ENCODE measurements at regions not wholly inside any gene's neighbourhood (a gene's known extent, or its start where the extent isn't known, plus 50 kb on each side); places are given as distances from the start of the nearest gene placed in this dataset.

- no peak for DNase-seq (ENCODE audit: low spot score)
These were observed 338.9 kb downstream of the KLF5 start for GRCh38 chr13:73397496-73398305.

GRCh38 chr13:73394066-73394465 is 335.3 kb downstream of the KLF5 start:
- no peak for DNase-seq (ENCODE audit: low spot score)

GRCh38 chr13:73390100-73390499 is 331.3 kb downstream of the KLF5 start:
- DNase-seq (ENCODE audit: low spot score) = no peak

GRCh38 chr13:73388586-73388985 is 329.8 kb downstream of the KLF5 start:
- DNase-seq (ENCODE audit: low spot score) = no peak

- no peak for DNase-seq (ENCODE audit: low spot score)
These were observed 328.5 kb downstream of the KLF5 start for GRCh38 chr13:73387318-73387717.

GRCh38 chr13:73385848-73386247 is 327.0 kb downstream of the KLF5 start:
- DNase-seq (ENCODE audit: low spot score) = no peak

- DNase-seq (ENCODE audit: low spot score) = no peak
These were observed 314.1 kb downstream of the KLF5 start for GRCh38 chr13:73372666-73373627.

- DNase-seq (ENCODE audit: low spot score) = no peak
These were observed 311.3 kb downstream of the KLF5 start for GRCh38 chr13:73370066-73370465.

GRCh38 chr13:73369095-73369494 is 310.3 kb downstream of the KLF5 start:
- DNase-seq (ENCODE audit: low spot score) = no peak

GRCh38 chr13:73368608-73369007 is 309.8 kb downstream of the KLF5 start:
- DNase-seq (ENCODE audit: low spot score) = no peak

- DNase-seq (ENCODE audit: low spot score) = no peak
These were observed 309.1 kb downstream of the KLF5 start for GRCh38 chr13:73367886-73368285.

GRCh38 chr13:73366241-73366640 is 307.4 kb downstream of the KLF5 start:
- no peak for DNase-seq (ENCODE audit: low spot score)

- no peak for DNase-seq (ENCODE audit: low spot score)
These were observed 306.9 kb downstream of the KLF5 start for GRCh38 chr13:73365681-73366080.

- DNase-seq (ENCODE audit: low spot score) = no peak
These were observed 306.4 kb downstream of the KLF5 start for GRCh38 chr13:73365252-73365651.

GRCh38 chr13:73364736-73365135 is 305.9 kb downstream of the KLF5 start:
- no peak for DNase-seq (ENCODE audit: low spot score)

GRCh38 chr13:73358606-73359095 is 299.8 kb downstream of the KLF5 start:
- DNase-seq (ENCODE audit: low spot score) = no peak

GRCh38 chr13:73355134-73355533 is 296.3 kb downstream of the KLF5 start:
- DNase-seq (ENCODE audit: low spot score) = no peak

- DNase-seq (ENCODE audit: low spot score) = no peak
These were observed 292.9 kb downstream of the KLF5 start for GRCh38 chr13:73351730-73352129.

GRCh38 chr13:73341748-73342147 is 282.9 kb downstream of the KLF5 start:
- DNase-seq (ENCODE audit: low spot score) = peak; percentile 68

GRCh38 chr13:73340069-73340468 is 281.3 kb downstream of the KLF5 start:
- no peak for DNase-seq (ENCODE audit: low spot score)

GRCh38 chr13:73339086-73339485 is 280.3 kb downstream of the KLF5 start:
- no peak for DNase-seq (ENCODE audit: low spot score)

GRCh38 chr13:73338389-73338788 is 279.6 kb downstream of the KLF5 start:
- DNase-seq (ENCODE audit: low spot score) = no peak

GRCh38 chr13:73337532-73337931 is 278.7 kb downstream of the KLF5 start:
- DNase-seq (ENCODE audit: low spot score) = no peak

Data from GM03348 (cell line).